SK-N-SH (cell line): ENCODE measurements at regions not wholly inside any gene's neighbourhood (a gene's known extent, or its start where the extent isn't known, plus 50 kb on each side); places are given as distances from the start of the nearest gene placed in this dataset.

Experiments used
- CTCF ChIA-PET: fragments of 300-600, 350-600 bp; formaldehyde crosslinking; extraction: SDS; loops from one replicate; lab custom pipeline; 2021; lab: Yijun Ruan, JAX
- POLR2A ChIA-PET: fragments of 350-600 bp; sonication (Branson Sonifier 250); formaldehyde crosslinking; extraction: SDS; loops from one replicate; lab custom pipeline; 2020; ENCODE audit warnings: antibody characterized with exemption, inconsistent platforms; lab: Yijun Ruan, JAX
- DNase-seq: peaks from one replicate; pipeline ENCODE4 v3.0.0; 2012
- H2AFZ ChIP-seq: fragments of 200-600 bp; sonication (generic); 2 replicates; pipeline ENCODE4 v1.8.1; 2016; ENCODE audit warnings: antibody characterized with exemption, mild to moderate bottlenecking, low read depth
- H3F3A ChIP-seq: fragments of 200-600 bp; sonication (generic); replicated peaks from 2 replicates; pipeline ENCODE3; 2016; ENCODE audit warnings: antibody characterized with exemption, mild to moderate bottlenecking; ENCODE audit not compliant: insufficient read depth
- H3K27ac ChIP-seq, 2 experiments: fragments of 200-500 bp in 1 of 2; fragments of 200-600 bp in 1 of 2; sonication (Bioruptor generic) in 1 of 2; sonication (generic), shearing (Covaris generic) in 1 of 2; 2 replicates each; pipeline versions ENCODE4 v1.5.1 to v1.6.1; 2014 to 2016; ENCODE audit warnings: low read depth in 2 of 2, inconsistent platforms in 1 of 2, low read length in 1 of 2, mild to moderate bottlenecking in 1 of 2, mixed read lengths in 1 of 2
- H3K27me3 ChIP-seq: fragments of 200-600 bp; sonication (generic), shearing (Covaris generic); 2 replicates; pipeline ENCODE4 v1.6.1; 2016; ENCODE audit warnings: mixed run types; ENCODE audit not compliant: insufficient read depth
- H3K36me3 ChIP-seq, 2 experiments: fragments of 200-500 bp in 1 of 2; fragments of 200-600 bp in 1 of 2; sonication (Bioruptor generic) in 1 of 2; sonication (generic) in 1 of 2; replicated peaks in 1 of 2; 2 replicates each; pipeline versions ENCODE3 to v1.5.1; 2014 to 2016; ENCODE audit warnings: low read length in 1 of 2, mild to moderate bottlenecking in 1 of 2; ENCODE audit not compliant: insufficient read depth in 2 of 2, control insufficient read depth in 1 of 2
- H3K4me1 ChIP-seq, 2 experiments: fragments of 200-500 bp in 1 of 2; fragments of 200-600 bp in 1 of 2; sonication (Bioruptor generic) in 1 of 2; sonication (generic), shearing (Covaris generic) in 1 of 2; 2 replicates each; pipeline versions ENCODE4 v1.5.1 to v1.6.1; 2014 to 2016; ENCODE audit warnings: low read depth in 1 of 2, low read length in 1 of 2, mixed run types in 1 of 2; ENCODE audit not compliant: insufficient read depth in 2 of 2, control insufficient read depth in 1 of 2
- H3K4me2 ChIP-seq: fragments of 200-600 bp; sonication (generic), shearing (Covaris generic); 2 replicates; pipeline ENCODE4 v1.6.1; 2017; ENCODE audit warnings: mixed run types
- H3K4me3 ChIP-seq, 2 experiments: fragments of 200-500 bp in 1 of 2; fragments of 200-600 bp in 1 of 2; sonication (Bioruptor generic) in 1 of 2; sonication (generic), shearing (Covaris generic) in 1 of 2; 2 replicates each; pipeline versions ENCODE4 v1.5.1 to v1.8.1; 2014 to 2016; ENCODE audit warnings: low read depth in 2 of 2, inconsistent platforms in 1 of 2, low read length in 1 of 2, mild to moderate bottlenecking in 1 of 2, mixed read lengths in 1 of 2, moderate library complexity in 1 of 2
- H3K79me2 ChIP-seq: fragments of 200-600 bp; sonication (generic); 2 replicates; pipeline ENCODE4 v1.8.1; 2017; ENCODE audit warnings: mild to moderate bottlenecking; ENCODE audit not compliant: insufficient read depth
- H3K9ac ChIP-seq: fragments of 200-600 bp; sonication (generic); 2 replicates; pipeline ENCODE4 v1.6.1; 2017; ENCODE audit warnings: mixed run types
- H3K9me2 ChIP-seq: fragments of 200-600 bp; sonication (generic); 2 replicates; pipeline ENCODE4 v1.6.1; 2017; ENCODE audit warnings: mixed run types
- H3K9me3 ChIP-seq: fragments of 200-600 bp; sonication (generic); 2 replicates; pipeline ENCODE4 v1.6.1; 2017; ENCODE audit warnings: mixed run types, mild to moderate bottlenecking, moderate library complexity
- H4K20me1 ChIP-seq: fragments of 200-600 bp; sonication (generic); 2 replicates; pipeline ENCODE4 v1.6.1; 2017; ENCODE audit warnings: mild to moderate bottlenecking, mixed run types; ENCODE audit not compliant: insufficient read depth
- ELF1 ChIP-seq: IDR thresholded peaks from 2 replicates; pipeline ENCODE4 v1.4.0; 2012
- EP300 ChIP-seq, 2 experiments: IDR thresholded peaks; 2 replicates each; pipeline versions ENCODE4 v1.4.0 to v1.6.1; 2012; ENCODE audit warnings: borderline replicate concordance in 1 of 2, low read depth in 1 of 2, low read length in 1 of 2
- EZH2phosphoT487 ChIP-seq: fragments of 200-600 bp; sonication (generic); IDR thresholded peaks from 2 replicates; pipeline ENCODE4 v1.6.1; 2017; ENCODE audit warnings: low read depth, mixed run types, mild to moderate bottlenecking, antibody characterized with exemption, moderate library complexity, borderline replicate concordance
- FOXM1 ChIP-seq: IDR thresholded peaks from 2 replicates; pipeline ENCODE4 v1.4.0; 2012; ENCODE audit warnings: low read depth, mild to moderate bottlenecking
- JUND ChIP-seq: IDR thresholded peaks from 2 replicates; pipeline ENCODE4 v1.4.0; 2012
- MEF2A ChIP-seq: IDR thresholded peaks from 2 replicates; pipeline ENCODE4 v1.4.0; 2012; ENCODE audit warnings: low read depth, borderline replicate concordance
- MXI1 ChIP-seq: IDR thresholded peaks from 2 replicates; pipeline ENCODE4 v1.6.1; 2012; ENCODE audit warnings: mild to moderate bottlenecking, low read depth, low read length, improper control_type of control experiment
- NRF1 ChIP-seq: IDR thresholded peaks from 2 replicates; pipeline ENCODE4 v1.6.1; 2012; ENCODE audit warnings: low read depth, mild to moderate bottlenecking, low read length
- POLR2AphosphoS5 ChIP-seq: IDR thresholded peaks from 2 replicates; pipeline ENCODE4 v1.6.1; 2012; ENCODE audit warnings: low read depth, low read length
- RAD21 ChIP-seq: IDR thresholded peaks from 2 replicates; pipeline ENCODE4 v1.6.1; 2012; ENCODE audit warnings: mild to moderate bottlenecking, low read length
- RCOR1 ChIP-seq: fragments of 150-350 bp; IDR thresholded peaks from 2 replicates; pipeline ENCODE4 v1.6.1; 2017; ENCODE audit warnings: antibody characterized with exemption, low read length
- RXRA ChIP-seq: IDR thresholded peaks from 2 replicates; pipeline ENCODE4 v1.4.0; 2012; ENCODE audit warnings: low read depth, mild to moderate bottlenecking, borderline replicate concordance
- SMC3 ChIP-seq: IDR thresholded peaks from 2 replicates; pipeline ENCODE4 v1.6.1; 2012; ENCODE audit warnings: low read depth, low read length, improper control_type of control experiment
- TAF1 ChIP-seq: IDR thresholded peaks from 2 replicates; pipeline ENCODE4 v1.6.1; 2012; ENCODE audit warnings: low read depth, mild to moderate bottlenecking, low read length, moderate library complexity, borderline replicate concordance
- YY1 ChIP-seq: IDR thresholded peaks from 2 replicates; pipeline ENCODE4 v1.4.0; 2012; ENCODE audit warnings: low read depth, mild to moderate bottlenecking
- WGBS: methylation state at CpG from one replicate; pipeline ENCODE4 v1.1.6; 2017; ENCODE audit warnings: low lambda C conversion rate; 5-methylcytosine and 5-hydroxymethylcytosine counted together
- TF ChIP-seq, protein P1 (sequence below): fragments of 200-600 bp; sonication (generic); IDR thresholded peaks from 2 replicates; pipeline ENCODE4 v1.6.1; 2017; ENCODE audit warnings: antibody characterized with exemption, mild to moderate bottlenecking, moderate library complexity
- TF ChIP-seq, protein P2 (sequence below): IDR thresholded peaks from 2 replicates; pipeline ENCODE4 v1.4.0; 2012; ENCODE audit warnings: low read depth, borderline replicate concordance
- TF ChIP-seq, protein P3 (sequence below): IDR thresholded peaks from 2 replicates; pipeline ENCODE4 v1.6.1; 2012; ENCODE audit warnings: mild to moderate bottlenecking, low read depth, low read length, moderate library complexity

DNA sequence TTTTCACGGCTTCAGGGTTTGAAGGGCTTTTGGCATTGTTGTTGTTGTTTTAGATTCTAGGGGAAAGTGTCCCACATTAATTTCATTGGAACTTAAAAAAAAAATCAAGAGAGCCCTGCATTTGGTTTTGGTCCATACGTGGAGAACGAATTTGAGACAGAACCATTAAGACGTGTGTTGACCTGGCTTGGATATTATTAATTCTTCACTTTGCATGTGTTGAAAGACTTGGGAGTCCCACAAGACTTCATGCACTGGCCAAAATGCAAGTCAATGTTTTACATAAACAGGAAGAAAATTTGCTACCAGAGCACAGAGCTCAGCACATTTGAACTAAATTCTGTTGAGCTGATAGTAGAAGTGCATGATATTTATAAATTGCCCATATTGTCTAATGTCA is 761.2 kb upstream of the ACVR2A start:
- no peaks in the 10 kb centered on the region for H4K20me1 ChIP-seq
- no peaks in the 10 kb centered on the region for H3K9me2 ChIP-seq
- no peaks in the 10 kb centered on the region for H3K36me3 ChIP-seq
- no peak overlapping the region for H3K4me2 ChIP-seq
- H3K27me3 ChIP-seq = no peaks in the 10 kb centered on the region
- no peaks in the 10 kb centered on the region for H3F3A ChIP-seq
- TF ChIP-seq, protein P1, sequence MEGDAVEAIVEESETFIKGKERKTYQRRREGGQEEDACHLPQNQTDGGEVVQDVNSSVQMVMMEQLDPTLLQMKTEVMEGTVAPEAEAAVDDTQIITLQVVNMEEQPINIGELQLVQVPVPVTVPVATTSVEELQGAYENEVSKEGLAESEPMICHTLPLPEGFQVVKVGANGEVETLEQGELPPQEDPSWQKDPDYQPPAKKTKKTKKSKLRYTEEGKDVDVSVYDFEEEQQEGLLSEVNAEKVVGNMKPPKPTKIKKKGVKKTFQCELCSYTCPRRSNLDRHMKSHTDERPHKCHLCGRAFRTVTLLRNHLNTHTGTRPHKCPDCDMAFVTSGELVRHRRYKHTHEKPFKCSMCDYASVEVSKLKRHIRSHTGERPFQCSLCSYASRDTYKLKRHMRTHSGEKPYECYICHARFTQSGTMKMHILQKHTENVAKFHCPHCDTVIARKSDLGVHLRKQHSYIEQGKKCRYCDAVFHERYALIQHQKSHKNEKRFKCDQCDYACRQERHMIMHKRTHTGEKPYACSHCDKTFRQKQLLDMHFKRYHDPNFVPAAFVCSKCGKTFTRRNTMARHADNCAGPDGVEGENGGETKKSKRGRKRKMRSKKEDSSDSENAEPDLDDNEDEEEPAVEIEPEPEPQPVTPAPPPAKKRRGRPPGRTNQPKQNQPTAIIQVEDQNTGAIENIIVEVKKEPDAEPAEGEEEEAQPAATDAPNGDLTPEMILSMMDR = no peak
- TF ChIP-seq SMC3 (no peak), MXI1 (no peak), ELF1 (no peak), RXRA (no peak), JUND (no peak), EZH2phosphoT487 (no peak), EP300 (IDR thresholded peaks at IDR 0.05; ENCODE audit: borderline replicate concordance in 1 of 2, low read depth in 1 of 2, low read length in 1 of 2) (no peak), MEF2A (no peak), POLR2AphosphoS5 (no peak), FOXM1 (no peak), RCOR1 (no peak), YY1 (no peak), TAF1 (no peak), RAD21 (no peak), NRF1 (no peak)
- TF ChIP-seq, protein P2, sequence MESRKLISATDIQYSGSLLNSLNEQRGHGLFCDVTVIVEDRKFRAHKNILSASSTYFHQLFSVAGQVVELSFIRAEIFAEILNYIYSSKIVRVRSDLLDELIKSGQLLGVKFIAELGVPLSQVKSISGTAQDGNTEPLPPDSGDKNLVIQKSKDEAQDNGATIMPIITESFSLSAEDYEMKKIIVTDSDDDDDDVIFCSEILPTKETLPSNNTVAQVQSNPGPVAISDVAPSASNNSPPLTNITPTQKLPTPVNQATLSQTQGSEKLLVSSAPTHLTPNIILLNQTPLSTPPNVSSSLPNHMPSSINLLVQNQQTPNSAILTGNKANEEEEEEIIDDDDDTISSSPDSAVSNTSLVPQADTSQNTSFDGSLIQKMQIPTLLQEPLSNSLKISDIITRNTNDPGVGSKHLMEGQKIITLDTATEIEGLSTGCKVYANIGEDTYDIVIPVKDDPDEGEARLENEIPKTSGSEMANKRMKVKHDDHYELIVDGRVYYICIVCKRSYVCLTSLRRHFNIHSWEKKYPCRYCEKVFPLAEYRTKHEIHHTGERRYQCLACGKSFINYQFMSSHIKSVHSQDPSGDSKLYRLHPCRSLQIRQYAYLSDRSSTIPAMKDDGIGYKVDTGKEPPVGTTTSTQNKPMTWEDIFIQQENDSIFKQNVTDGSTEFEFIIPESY = no peak
- TF ChIP-seq, protein P3, sequence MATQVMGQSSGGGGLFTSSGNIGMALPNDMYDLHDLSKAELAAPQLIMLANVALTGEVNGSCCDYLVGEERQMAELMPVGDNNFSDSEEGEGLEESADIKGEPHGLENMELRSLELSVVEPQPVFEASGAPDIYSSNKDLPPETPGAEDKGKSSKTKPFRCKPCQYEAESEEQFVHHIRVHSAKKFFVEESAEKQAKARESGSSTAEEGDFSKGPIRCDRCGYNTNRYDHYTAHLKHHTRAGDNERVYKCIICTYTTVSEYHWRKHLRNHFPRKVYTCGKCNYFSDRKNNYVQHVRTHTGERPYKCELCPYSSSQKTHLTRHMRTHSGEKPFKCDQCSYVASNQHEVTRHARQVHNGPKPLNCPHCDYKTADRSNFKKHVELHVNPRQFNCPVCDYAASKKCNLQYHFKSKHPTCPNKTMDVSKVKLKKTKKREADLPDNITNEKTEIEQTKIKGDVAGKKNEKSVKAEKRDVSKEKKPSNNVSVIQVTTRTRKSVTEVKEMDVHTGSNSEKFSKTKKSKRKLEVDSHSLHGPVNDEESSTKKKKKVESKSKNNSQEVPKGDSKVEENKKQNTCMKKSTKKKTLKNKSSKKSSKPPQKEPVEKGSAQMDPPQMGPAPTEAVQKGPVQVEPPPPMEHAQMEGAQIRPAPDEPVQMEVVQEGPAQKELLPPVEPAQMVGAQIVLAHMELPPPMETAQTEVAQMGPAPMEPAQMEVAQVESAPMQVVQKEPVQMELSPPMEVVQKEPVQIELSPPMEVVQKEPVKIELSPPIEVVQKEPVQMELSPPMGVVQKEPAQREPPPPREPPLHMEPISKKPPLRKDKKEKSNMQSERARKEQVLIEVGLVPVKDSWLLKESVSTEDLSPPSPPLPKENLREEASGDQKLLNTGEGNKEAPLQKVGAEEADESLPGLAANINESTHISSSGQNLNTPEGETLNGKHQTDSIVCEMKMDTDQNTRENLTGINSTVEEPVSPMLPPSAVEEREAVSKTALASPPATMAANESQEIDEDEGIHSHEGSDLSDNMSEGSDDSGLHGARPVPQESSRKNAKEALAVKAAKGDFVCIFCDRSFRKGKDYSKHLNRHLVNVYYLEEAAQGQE = no peak
- no peak overlapping the region for H3K9ac ChIP-seq
- WGBS = 59% methylated on average over 4 of the region's 4 CpGs
- no peak overlapping the region for H3K4me3 ChIP-seq
- no peak overlapping the region for H3K27ac ChIP-seq
- ChIA-PET CTCF (interaction anchor here (0.5 to 1.9 kb wide), 11 partner anchors 13 to 836 kb away, joined by 3 to 10 read pairs (median 6); no protein-coding TSS in a partner anchor), POLR2A (no interaction called here)
- H3K4me1 ChIP-seq = no peaks in the 10 kb centered on the region
- no peak overlapping the region for H2AFZ ChIP-seq
- DNase-seq = no peak
- H3K79me2 ChIP-seq = no peaks in the 10 kb centered on the region
- no peaks in the 10 kb centered on the region for H3K9me3 ChIP-seq
